ENCODE measurements at regions not wholly inside any gene's neighbourhood (a gene's known extent, or its start where the extent isn't known, plus 50 kb on each side); places are given as distances from the start of the nearest gene placed in this dataset.

DNA sequence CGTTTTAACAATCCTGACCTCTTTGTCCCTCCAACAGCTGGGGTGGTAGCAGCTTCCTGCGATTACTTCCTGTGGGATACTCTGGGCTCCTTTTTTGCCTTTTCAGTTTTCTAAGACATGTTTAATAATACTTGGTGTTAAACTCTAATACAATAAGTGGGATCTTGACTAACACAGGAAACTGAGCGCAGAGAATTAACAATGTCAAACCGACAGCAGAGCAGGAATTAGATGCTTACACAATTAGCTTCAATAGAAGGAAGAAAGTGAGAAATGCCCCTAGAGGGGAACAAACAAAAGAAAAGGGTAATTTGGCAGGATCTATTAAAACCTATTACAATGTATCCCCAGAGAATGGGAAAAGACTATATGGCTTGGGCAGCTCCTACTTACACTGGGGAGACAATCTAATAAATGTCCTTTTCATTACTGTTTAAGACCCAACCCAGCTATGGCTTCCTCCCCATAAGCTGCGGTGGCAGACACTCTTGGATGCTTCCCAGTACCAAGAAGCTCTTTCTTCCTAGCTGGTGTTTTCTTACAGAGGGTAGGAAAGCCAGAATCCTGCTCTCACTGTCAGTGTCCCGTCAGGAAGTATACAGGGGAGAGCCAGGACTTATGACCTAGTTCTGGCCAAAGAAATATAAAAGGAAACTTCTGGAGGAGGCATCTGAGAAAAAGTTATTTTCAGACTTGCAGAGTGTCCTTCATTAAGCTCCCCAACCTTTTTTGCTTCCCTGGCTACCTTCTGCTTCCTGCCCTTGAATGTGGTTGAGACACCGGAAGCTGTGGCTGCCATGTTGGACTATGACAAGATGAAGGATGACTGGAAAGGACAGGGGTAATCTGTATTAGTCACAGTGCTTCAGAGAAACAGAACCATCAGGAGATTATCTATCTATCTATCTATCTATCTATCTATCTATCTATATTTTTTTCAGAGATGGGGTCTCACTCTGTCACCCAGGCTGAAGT lies 194.1 kb upstream of the KBTBD8 start:
- no peak for FAIRE-seq
- no peak for DNase-seq (ENCODE audit: insufficient read length, low spot score)
- no peak for TF ChIP-seq SPI1 (IDR thresholded peaks at IDR 0.05; ENCODE audit: low read depth, low read length)
- TF ChIP-seq POLR2AphosphoS5 (IDR thresholded peaks at IDR 0.05; ENCODE audit: low read depth, low read length): no peak
- TF ChIP-seq POLR2A (IDR thresholded peaks at IDR 0.05; ENCODE audit: low read depth, low read length): no peak
- no peak for TF ChIP-seq PAX5 (IDR thresholded peaks at IDR 0.05; ENCODE audit: insufficient read depth, low read length, severe bottlenecking)
- no peak for TF ChIP-seq POU2F2 (IDR thresholded peaks at IDR 0.05; ENCODE audit: low read depth, low read length)
- no peak for TF ChIP-seq TAF1 (IDR thresholded peaks at IDR 0.05; ENCODE audit: low read depth, low read length)

DNA sequence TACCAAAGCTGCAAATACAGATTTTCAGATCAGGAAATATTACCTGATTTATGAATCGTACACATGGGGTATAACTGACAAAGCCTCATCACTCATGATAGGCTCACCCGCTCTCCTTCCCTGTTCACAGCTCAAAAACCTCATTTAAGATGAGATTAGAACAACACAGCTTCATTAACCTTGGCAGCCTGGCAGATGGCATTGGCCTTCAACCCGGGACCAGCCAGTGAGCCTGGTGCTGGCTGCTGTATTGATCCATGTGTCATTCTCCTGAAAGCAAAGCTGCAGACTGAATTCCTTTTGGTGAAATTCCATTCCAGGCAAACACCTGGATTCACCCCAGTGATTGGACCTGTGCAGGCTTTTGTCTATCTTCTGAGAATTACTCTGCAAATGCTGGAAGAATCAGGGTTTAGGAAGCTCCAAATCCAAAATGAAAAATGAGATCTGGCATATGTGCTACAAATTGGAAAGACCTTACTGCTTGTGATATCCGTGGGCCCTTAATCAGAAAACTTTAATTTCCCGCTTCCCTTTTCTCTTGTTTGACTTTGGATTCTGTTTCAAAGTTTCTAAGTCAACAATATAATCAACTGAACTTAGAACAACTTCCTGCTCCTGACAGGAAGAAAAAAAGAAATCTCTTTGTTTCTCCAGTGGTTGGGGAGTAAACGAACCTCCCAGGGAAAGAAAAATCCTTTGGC lies 189.1 kb upstream of the KBTBD8 start:
- TF ChIP-seq TAF1 (IDR thresholded peaks at IDR 0.05; ENCODE audit: low read depth, low read length): no peak
- TF ChIP-seq POU2F2 (IDR thresholded peaks at IDR 0.05; ENCODE audit: low read depth, low read length): no peak
- no peak for TF ChIP-seq PAX5 (IDR thresholded peaks at IDR 0.05; ENCODE audit: insufficient read depth, low read length, severe bottlenecking)
- TF ChIP-seq POLR2A (IDR thresholded peaks at IDR 0.05; ENCODE audit: low read depth, low read length): no peak
- TF ChIP-seq SPI1 (IDR thresholded peaks at IDR 0.05; ENCODE audit: low read depth, low read length): no peak
- TF ChIP-seq POLR2AphosphoS5 (IDR thresholded peaks at IDR 0.05; ENCODE audit: low read depth, low read length): no peak
- FAIRE-seq: no peak
- no peak for DNase-seq (ENCODE audit: insufficient read length, low spot score)

DNA sequence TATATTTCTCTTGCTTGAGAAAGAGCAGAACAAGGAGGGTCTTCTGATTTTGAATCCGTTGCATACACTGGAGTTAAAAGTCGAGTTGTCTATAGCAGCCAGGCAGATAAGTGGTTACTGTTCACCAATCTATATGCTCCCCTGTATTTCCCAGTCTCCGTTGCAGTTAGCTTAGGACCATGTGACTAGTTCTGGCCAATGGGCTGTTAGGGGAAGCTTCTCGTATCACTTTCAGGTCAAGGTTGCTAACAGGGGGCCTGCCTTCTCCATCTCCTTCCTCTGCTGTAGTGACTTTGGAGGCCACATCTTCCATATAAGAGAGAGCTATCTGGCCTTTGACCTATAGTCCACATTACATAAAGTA lies 188.5 kb upstream of the KBTBD8 start:
- TF ChIP-seq PAX5 (IDR thresholded peaks at IDR 0.05; ENCODE audit: insufficient read depth, low read length, severe bottlenecking) (no peak), TAF1 (IDR thresholded peaks at IDR 0.05; ENCODE audit: low read depth, low read length) (no peak), SPI1 (IDR thresholded peaks at IDR 0.05; ENCODE audit: low read depth, low read length) (no peak), POLR2AphosphoS5 (IDR thresholded peaks at IDR 0.05; ENCODE audit: low read depth, low read length) (no peak)
- no peak for FAIRE-seq

DNA sequence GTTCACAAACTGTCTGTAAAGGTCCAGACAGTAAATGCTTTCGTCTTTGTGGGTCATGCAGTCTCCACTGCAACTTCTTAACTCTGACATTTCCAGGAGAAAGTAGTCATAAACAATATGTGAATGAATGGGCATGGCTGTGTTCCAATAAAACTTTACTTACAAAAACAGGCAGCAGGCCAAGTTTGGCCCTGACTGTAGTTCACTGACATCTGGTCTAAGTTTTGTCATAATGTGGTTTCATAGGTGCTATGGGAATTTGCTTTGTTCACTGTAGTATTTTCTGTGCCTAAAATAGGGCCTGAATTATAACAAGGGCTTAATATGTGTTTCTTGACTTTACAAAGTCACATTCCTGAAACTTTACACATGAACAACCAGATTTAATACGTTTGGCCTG lies 186.0 kb upstream of the KBTBD8 start:
- DNase-seq (ENCODE audit: insufficient read length, low spot score): no peak
- FAIRE-seq: no peak
- no peak for TF ChIP-seq PAX5 (IDR thresholded peaks at IDR 0.05; ENCODE audit: insufficient read depth, low read length, severe bottlenecking)
- no peak for TF ChIP-seq TAF1 (IDR thresholded peaks at IDR 0.05; ENCODE audit: low read depth, low read length)
- no peak for TF ChIP-seq POLR2AphosphoS5 (IDR thresholded peaks at IDR 0.05; ENCODE audit: low read depth, low read length)
- TF ChIP-seq SPI1 (IDR thresholded peaks at IDR 0.05; ENCODE audit: low read depth, low read length): no peak
- TF ChIP-seq POLR2A (IDR thresholded peaks at IDR 0.05; ENCODE audit: low read depth, low read length): no peak
- TF ChIP-seq POU2F2 (IDR thresholded peaks at IDR 0.05; ENCODE audit: low read depth, low read length): no peak

More for the DNA sequence above, 188.5 kb upstream of the KBTBD8 start:
- no peak for DNase-seq (ENCODE audit: insufficient read length, low spot score)

DNA sequence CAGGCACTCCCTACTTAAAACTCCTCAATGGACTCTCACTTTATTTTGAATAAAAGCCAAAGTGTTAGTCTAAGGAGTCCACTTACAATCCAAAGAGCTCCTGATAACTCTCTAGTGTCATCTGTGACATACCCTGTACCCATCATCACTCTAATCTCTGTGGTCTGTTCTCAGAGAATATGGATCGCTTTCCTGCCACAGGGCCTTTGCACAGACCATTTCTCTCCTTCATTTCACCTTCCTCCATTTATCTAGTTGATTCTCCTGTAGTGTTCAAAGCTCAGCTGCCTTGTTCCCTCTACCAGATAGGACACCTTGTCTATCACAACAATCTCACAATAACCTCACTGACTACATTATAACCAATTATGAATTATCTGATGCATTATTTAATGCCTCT lies 185.4 kb upstream of the KBTBD8 start:
- TF ChIP-seq POLR2AphosphoS5 (IDR thresholded peaks at IDR 0.05; ENCODE audit: low read depth, low read length) (no peak), POLR2A (IDR thresholded peaks at IDR 0.05; ENCODE audit: low read depth, low read length) (no peak), PAX5 (IDR thresholded peaks at IDR 0.05; ENCODE audit: insufficient read depth, low read length, severe bottlenecking) (no peak), TAF1 (IDR thresholded peaks at IDR 0.05; ENCODE audit: low read depth, low read length) (no peak), SPI1 (IDR thresholded peaks at IDR 0.05; ENCODE audit: low read depth, low read length) (no peak)
- DNase-seq (ENCODE audit: insufficient read length, low spot score) (no peak), FAIRE-seq (no peak)

DNA sequence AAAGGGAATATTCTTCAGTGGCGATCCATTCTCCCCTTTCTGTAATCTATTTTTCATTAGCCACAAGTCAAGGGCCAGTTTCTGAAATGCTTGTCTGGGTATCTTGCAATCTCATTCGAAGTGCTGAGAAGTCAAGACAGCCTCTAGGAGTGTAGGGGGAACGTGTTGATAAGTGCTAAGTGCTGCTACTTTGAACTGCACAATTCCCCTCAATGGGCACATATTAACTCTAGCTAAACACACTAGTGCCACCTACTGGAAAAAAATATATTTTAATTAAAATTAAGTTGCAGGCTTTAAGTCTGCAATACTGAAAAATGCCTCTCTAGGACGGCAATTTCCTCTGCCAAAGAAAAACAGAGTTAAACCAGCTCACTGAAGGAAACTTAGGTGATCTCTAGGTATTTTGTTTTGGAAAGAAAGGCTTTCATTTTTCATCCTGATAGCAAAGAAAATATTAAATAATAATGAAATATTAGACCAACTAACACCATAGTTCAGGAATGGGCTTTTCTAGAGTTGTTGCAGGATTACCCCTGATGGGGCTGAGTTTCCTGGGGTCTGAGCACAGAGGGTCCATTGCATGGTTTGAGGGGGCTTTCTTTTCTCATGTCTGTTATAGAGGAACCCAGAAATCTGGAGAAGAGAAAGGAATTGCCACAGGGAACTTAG lies 181.9 kb upstream of the KBTBD8 start:
- no peak for TF ChIP-seq POU2F2 (IDR thresholded peaks at IDR 0.05; ENCODE audit: low read depth, low read length)
- no peak for TF ChIP-seq TAF1 (IDR thresholded peaks at IDR 0.05; ENCODE audit: low read depth, low read length)
- no peak for TF ChIP-seq POLR2AphosphoS5 (IDR thresholded peaks at IDR 0.05; ENCODE audit: low read depth, low read length)
- no peak for TF ChIP-seq PAX5 (IDR thresholded peaks at IDR 0.05; ENCODE audit: insufficient read depth, low read length, severe bottlenecking)
- no peak for TF ChIP-seq SPI1 (IDR thresholded peaks at IDR 0.05; ENCODE audit: low read depth, low read length)
- TF ChIP-seq POLR2A (IDR thresholded peaks at IDR 0.05; ENCODE audit: low read depth, low read length): no peak
- DNase-seq (ENCODE audit: insufficient read length, low spot score) (peak; percentile 26), FAIRE-seq (peak; percentile 81)

DNA sequence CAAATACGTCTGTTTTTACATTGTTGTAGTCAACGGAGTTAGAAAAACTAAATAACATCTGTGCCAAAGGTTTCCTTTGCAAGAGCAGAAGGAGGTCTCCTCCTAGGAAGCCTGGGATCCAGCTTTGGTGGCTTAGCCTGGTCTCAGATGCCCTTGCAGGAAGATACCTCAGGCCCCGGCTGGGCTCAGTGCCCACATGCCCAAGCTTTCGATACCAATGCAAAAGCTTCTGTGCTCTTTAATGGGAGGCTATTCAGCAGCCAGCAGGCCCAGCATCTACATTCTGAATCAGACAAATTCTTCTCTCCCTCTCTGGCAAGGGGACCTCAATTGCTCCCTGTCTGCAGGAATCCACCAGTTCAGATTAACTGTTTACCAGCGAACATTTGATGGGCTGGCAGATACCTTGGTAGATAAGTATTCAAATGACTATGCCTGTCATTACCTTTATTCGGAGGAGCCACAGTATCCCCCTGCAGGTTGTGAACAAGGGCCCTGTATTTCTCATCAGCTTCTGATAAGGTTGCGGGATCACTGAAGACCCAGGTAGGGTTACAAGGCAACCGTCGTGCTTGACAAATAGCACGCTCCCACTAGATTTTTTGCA lies 180.1 kb upstream of the KBTBD8 start:
- no peak for TF ChIP-seq TAF1 (IDR thresholded peaks at IDR 0.05; ENCODE audit: low read depth, low read length)
- no peak for TF ChIP-seq SPI1 (IDR thresholded peaks at IDR 0.05; ENCODE audit: low read depth, low read length)
- TF ChIP-seq POU2F2 (IDR thresholded peaks at IDR 0.05; ENCODE audit: low read depth, low read length): no peak
- TF ChIP-seq POLR2A (IDR thresholded peaks at IDR 0.05; ENCODE audit: low read depth, low read length): no peak
- TF ChIP-seq POLR2AphosphoS5 (IDR thresholded peaks at IDR 0.05; ENCODE audit: low read depth, low read length): no peak
- no peak for TF ChIP-seq PAX5 (IDR thresholded peaks at IDR 0.05; ENCODE audit: insufficient read depth, low read length, severe bottlenecking)
- DNase-seq (ENCODE audit: insufficient read length, low spot score) (no peak), FAIRE-seq (no peak)

DNA sequence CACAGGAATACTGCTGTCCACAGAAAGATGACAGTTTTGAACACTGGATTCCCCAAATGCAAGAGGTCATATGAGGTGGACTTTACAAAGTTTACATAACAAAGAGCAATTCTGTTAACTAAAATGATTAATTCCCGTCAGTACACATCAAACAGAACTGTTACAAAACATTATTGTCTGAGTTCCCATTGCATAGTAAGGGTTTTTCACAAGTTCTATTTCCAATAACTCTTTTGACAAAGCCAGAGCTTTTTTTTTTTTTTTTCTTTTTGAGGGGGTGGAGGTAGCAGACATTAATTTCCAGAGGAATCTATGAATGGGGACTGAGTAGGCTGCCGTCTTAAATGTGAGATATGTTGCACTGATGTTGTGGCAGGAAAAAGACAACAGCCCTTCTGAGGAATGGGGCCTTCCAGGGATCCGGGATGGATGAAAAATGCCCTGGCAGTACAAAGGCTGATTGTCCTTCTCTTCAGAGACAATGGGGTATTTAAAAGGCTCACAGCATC lies 178.1 kb upstream of the KBTBD8 start:
- TF ChIP-seq POLR2A (IDR thresholded peaks at IDR 0.05; ENCODE audit: low read depth, low read length) (no peak), POU2F2 (IDR thresholded peaks at IDR 0.05; ENCODE audit: low read depth, low read length) (no peak), PAX5 (IDR thresholded peaks at IDR 0.05; ENCODE audit: insufficient read depth, low read length, severe bottlenecking) (no peak), TAF1 (IDR thresholded peaks at IDR 0.05; ENCODE audit: low read depth, low read length) (no peak), SPI1 (IDR thresholded peaks at IDR 0.05; ENCODE audit: low read depth, low read length) (no peak), POLR2AphosphoS5 (IDR thresholded peaks at IDR 0.05; ENCODE audit: low read depth, low read length) (no peak)
- FAIRE-seq (no peak), DNase-seq (ENCODE audit: insufficient read length, low spot score) (no peak)
